Midbrain (tissue), 1 donor: ENCODE measurements at regions not wholly inside any gene's neighbourhood (a gene's known extent, or its start where the extent isn't known, plus 50 kb on each side); places are given as distances from the start of the nearest gene placed in this dataset.

ENCODE experiments used
- DNase-seq: peaks from one replicate; lab custom pipeline; 2025; lab: John Stamatoyannopoulos, UW

- no peak for DNase-seq
These were observed 150.3 kb upstream of the SLITRK3 start for GRCh38 chr3:165346503-165346902.

DNA sequence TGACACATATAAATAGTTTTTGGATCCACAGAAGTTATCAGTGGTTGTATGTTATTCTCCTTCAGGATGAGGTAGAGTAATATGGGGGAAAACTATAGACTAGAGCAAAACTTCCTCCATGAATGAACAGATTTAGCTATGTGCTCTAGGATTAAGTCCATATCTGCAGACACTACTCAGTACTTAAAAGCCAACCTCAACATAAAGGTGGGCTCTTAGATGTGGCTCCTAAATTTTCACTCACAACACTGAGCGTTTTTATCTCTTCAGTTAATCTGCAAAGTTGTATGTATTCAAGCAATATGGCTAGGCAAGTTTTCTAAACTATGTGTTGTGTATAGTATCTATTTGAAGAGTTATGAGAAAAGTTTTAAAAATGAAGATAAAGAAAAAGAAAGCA is 147.0 kb upstream of the SLITRK3 start:
- no peak for DNase-seq

GRCh38 chr3:165339753-165340152 is 143.6 kb upstream of the SLITRK3 start:
- no peak for DNase-seq

- no peak for DNase-seq
These were observed 140.6 kb upstream of the SLITRK3 start for GRCh38 chr3:165336786-165337185.
